NCI-H2081 (cell line): ENCODE measurements at regions not wholly inside any gene's neighbourhood (a gene's known extent, or its start where the extent isn't known, plus 50 kb on each side); places are given as distances from the start of the nearest gene placed in this dataset.
A peak's percentile ranks its signal among the peaks of the same experiment; 100 is the strongest.

Experiments
- DNase-seq, 2 experiments: peaks; one replicate each; lab custom pipeline; 2025; lab: John Stamatoyannopoulos, UW

- DNase-seq, result peak in 1 of 2 experiments; percentile 65
Observed at GRCh38 chr2:8003462-8004075, 678.3 kb upstream of the ID2 start.

- DNase-seq, result peak in 1 of 2 experiments; percentile 25
Observed at GRCh38 chr2:8004250-8004681, 677.6 kb upstream of the ID2 start.

- DNase-seq, result no peak
Observed at GRCh38 chr2:8006181-8006580, 675.7 kb upstream of the ID2 start.

DNA sequence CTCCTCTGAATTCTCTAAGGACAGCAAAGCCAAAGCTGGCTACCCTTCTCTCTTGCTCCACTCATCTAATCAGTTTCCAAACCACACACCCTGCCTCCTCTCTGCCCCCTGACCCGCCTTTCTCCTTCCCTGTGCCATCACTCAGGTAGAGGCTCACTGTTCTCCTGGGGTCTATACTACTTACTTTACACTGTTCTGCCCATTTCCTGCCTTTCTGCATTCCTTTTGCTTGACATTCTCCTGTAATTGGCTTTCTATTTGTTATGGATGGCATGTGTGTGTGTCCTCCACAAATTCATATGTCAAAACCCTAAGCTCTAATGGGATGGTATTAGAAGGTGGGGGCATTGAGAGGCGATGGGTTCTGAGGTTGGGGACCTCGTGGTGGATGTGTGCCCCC is 675.2 kb upstream of the ID2 start:
- no peak for DNase-seq

DNA sequence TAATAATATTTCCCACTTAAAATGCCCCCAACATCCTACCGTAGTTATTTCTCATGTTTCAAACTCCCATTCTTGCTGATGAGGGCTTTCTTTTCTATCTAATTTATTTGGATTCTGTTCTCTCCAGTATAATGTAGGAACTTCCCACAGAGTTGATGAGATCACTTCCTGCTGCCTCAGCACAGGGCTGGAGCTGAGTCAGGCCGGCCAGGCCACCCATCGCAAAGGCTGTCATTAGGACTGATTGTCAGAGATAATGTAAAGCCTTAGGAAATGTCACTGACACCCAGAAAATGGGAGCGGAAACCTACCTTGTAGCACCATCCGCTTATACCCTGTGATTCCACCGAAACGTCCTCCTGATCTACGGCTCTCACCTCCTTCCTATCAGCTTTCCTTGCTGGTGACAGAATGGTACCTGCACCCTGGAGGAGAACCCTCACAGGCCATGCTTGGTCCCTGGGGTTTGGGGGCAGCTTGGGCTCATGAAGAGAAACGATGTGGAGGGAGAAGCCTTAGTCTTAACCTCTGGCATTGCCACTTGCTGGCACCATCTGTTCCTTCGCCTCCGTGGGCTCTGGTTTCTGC is 672.8 kb upstream of the ID2 start:
- no peak for DNase-seq

DNA sequence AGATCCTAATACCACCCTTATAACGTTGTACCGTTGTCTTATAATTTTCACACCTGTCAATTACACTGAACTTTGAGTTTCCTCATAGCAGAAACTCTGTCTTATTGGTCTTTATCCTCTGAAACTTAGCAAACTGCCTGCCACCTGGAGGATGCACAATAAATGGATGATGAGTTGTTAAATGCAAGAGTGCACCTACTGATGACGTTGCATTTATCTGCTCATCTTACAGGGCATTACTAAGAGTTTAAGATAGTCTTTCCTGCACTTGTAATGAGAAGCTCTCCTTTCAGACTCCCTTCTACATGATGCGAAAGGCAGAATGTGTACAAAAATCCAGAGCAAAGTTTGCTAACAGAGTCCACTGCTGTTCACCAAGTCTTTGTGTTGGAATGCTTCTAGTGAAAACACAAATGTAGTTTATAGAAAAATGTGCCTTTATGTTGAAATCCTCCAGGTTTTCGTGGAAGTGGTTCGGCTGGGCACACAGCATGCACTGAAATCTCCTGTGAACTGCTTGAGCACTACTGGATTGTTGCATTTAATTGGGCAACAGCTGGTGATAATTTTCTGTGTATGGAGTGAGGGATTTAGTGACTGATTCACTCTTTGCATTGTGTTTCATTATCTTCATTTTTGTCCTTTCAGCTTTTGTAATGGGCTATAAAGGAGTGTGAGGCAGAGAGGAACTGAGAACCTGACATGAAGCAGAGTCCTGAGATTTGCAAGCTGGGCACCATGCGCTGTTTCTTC is 665.8 kb upstream of the ID2 start:
- DNase-seq, result no peak

DNA sequence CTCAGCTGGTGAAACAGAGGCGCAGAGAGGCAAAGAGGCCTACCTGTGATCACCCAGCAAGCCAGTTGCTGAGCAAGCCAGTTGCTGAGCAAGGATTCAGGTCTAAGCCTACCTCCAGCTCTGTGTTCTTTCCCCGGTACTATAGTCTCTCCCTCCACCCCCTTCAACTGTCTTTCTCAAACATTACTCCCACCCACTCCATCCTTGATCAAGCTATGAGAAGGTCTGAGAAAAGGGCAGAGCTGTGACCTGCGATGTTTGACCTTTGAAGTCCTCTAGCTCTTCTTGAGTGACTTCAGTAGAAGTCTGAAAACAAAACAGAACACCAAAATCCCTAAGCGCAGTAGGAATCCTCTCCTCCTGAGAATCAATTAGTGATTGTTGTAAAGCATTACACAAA is 665.2 kb upstream of the ID2 start:
- DNase-seq, result no peak

GRCh38 chr2:8018956-8019355 is 662.9 kb upstream of the ID2 start:
- DNase-seq, result no peak

DNA sequence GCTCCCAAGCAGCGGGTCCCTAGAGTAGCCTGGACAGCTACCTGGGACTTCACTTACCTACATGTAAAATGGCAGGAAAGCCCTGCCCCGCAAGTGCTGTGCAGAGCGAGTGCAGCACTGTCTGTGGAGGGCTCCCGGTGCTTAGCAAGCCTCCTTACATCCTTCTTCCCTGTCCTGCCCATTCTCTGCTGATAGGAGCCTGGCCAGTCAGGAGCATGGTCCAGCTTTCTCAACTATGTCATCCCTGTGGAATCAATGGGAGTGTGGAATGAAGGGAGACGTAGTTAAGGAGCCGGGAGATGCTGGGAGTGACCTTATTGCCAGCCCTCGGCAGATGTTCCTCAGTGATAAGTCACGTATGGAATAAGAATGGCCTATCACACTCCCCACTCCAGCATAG is 661.9 kb upstream of the ID2 start:
- no peak for DNase-seq

DNA sequence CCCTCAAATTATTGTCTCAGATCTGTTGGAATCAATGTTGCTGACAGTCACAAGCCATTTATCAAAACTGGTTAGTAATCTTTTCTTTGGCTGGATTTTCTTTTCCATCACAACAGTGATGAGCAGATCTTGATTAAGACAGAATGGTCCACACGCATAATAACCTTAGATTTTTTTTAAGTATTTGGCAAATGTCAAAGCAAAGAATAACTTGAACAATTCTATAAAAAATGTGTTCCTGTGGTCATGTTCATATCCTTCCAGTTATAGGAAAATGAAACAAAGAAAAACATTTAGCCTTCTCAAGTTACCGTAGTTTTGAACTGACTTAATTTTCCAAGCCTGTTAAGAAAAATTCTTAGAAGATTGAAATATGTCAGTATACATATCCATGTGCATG is 659.9 kb upstream of the ID2 start:
- no peak for DNase-seq

GRCh38 chr2:8022908-8023640 is 658.8 kb upstream of the ID2 start:
- DNase-seq, result no peak

DNA sequence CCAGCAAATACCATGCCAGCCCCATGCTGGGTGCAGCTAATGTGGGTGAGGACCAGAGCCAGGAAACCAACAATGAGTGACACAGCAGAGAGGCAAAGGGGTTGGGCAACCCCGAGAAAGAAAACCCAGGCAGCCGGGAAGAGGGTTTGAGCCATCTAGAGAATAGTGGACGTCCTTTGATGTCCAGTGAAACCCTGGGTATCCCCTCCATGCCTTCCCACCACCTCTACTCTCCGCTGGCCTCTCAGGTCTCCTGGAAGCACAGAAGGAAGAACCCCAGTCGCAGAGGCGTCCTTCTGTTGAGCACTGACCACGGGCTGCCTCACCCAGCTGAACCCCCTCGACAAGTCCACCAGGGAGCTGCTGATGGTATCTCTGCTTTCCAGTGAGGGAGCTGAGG is 657.4 kb upstream of the ID2 start:
- DNase-seq, result no peak

DNA sequence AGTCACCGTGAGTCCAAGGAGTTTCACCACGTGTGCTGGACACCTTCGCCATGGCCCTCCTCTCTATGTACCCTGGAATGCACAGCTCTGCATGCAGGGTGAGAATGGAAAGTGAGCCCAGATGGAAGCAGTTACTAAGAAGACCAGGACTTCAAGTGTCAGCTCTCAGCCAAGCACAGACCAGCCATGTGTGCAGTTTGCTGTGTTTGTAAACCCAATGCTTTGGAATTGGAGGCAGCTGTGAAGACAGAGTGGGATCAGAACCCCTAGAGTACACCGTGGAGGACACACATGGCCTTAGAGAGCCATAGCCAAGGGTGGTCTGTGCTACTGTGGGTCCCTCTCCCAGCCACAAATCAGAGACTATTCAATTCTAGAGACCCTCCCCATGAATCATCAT is 655.5 kb upstream of the ID2 start:
- DNase-seq, result no peak

- DNase-seq, result no peak
Observed at GRCh38 chr2:8027387-8027786, 654.5 kb upstream of the ID2 start.

DNA sequence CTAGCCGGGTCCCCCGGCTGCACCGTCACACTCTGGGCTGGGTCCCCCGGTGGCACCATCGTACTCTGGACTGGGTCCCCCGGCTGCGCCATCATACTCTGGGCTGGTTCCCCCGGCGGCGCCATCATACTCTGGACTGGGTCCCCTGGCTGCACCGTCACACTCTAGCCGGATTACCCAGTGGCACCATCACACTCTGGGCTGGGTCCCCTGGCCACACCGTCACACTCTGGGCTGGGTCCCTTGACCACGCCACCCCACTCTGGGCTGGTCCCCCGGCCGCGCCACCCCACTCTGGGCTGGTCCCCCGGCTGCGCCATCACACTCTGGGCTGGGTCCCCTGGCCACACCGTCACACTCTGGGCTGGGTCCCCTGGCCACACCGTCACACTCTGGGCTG is 653.8 kb upstream of the ID2 start:
- DNase-seq, result no peak

- no peak for DNase-seq
Observed at GRCh38 chr2:8028436-8028835, 653.4 kb upstream of the ID2 start.

DNA sequence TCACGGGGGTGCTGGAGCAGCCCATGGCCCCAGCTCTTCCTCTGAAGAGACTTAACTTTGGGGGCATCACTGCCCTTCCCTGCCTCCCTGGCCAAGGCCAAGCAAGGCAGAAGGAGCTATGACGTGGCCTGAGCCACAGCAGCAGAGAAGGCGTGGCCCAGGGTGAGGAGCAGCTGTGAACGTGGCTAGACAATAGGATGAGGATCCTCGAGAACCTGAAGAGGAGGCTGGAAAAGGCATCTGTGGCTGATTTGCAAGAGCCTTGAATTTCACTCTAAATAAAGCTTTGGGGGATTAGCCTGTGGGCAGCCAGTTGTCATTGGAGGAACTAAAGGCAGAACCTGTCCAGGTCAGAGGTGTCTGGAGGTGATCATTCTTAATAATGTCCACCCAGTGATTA is 652.9 kb upstream of the ID2 start:
- DNase-seq, result no peak

GRCh38 chr2:8030573-8031303 is 651.1 kb upstream of the ID2 start:
- no peak for DNase-seq

- DNase-seq, result no peak
Observed at GRCh38 chr2:8031370-8031769, 650.5 kb upstream of the ID2 start.

DNA sequence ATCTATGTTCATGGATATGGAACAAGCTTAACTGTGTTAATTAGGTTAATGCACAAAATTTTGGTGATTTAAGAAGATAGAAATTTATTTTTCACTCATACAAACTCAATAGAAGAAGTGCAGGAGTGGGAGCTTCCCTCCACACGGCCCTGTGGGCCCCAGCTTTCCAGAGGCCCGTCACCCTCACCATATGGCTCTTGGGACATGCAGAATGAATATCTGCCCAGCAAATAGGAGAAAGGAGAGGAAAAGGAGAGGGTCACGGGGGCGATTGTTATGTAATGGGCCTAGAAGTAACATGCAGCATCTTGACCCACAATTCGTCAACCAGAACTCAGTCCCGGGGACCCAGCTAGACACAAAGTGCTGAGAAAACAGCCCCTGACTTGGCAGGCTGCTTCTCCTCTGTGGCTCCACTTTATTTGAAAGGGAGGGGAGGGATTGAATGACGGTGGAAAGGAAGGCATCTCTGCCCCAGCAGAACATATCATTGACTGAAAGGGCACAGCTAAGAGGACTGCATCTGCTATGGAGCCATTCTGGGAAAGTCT is 648.2 kb upstream of the ID2 start:
- DNase-seq, result no peak

- DNase-seq, result no peak
Observed at GRCh38 chr2:8036366-8036765, 645.5 kb upstream of the ID2 start.

DNA sequence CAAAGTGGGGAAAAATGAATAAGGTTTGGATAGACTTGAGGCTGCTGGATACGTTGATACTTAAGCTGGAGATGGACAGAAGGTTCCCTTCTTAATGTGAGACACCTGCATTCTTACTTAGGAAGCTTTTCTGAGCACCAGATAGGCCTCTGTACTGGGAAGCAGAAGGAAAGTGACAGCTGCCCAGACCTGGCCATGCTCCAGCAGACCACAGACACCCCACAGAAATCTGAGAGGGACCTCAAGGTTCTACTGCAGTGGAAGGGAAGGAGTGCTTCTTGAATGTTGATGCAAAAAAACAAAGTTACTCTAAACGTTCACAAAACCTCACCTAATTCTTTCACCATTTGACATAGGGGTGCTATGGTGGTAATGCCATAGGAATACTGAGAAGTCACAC is 642.1 kb upstream of the ID2 start:
- no peak for DNase-seq
